ENCODE measurements at regions not wholly inside any gene's neighbourhood (a gene's known extent, or its start where the extent isn't known, plus 50 kb on each side); places are given as distances from the start of the nearest gene placed in this dataset.

GRCh38 chr6:93825950-93826349, 406.6 kb upstream of the EPHA7 start:
- H3K36me3 ChIP-seq, result no peaks in the 10 kb centered on the region
- TF ChIP-seq POLR2A (IDR thresholded peaks at IDR 0.05), result no peak
- TF ChIP-seq, protein P1, sequence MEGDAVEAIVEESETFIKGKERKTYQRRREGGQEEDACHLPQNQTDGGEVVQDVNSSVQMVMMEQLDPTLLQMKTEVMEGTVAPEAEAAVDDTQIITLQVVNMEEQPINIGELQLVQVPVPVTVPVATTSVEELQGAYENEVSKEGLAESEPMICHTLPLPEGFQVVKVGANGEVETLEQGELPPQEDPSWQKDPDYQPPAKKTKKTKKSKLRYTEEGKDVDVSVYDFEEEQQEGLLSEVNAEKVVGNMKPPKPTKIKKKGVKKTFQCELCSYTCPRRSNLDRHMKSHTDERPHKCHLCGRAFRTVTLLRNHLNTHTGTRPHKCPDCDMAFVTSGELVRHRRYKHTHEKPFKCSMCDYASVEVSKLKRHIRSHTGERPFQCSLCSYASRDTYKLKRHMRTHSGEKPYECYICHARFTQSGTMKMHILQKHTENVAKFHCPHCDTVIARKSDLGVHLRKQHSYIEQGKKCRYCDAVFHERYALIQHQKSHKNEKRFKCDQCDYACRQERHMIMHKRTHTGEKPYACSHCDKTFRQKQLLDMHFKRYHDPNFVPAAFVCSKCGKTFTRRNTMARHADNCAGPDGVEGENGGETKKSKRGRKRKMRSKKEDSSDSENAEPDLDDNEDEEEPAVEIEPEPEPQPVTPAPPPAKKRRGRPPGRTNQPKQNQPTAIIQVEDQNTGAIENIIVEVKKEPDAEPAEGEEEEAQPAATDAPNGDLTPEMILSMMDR (IDR thresholded peaks at IDR 0.05 in 8 of 11, conservative IDR thresholded peaks at IDR 0.05 in 3 of 11), result no peak
- TF ChIP-seq POLR2AphosphoS5 (IDR thresholded peaks at IDR 0.05), result no peak
- no peaks in the 10 kb centered on the region for H3K4me1 ChIP-seq
- H3K27ac ChIP-seq, result no peak overlapping the region
- peaks cover 0 to 5% (median 0%) of the 10 kb centered on the region in 8 donors for H3K9me3 ChIP-seq
- no peaks in the 10 kb centered on the region for H3K27me3 ChIP-seq (replicated peaks in 1 of 7)
- H3K4me3 ChIP-seq, result no peak overlapping the region
- DNase-seq, result no peak
- intact Hi-C loops (cut with DNase I; ENCODE audit: low total_unique reads), result no loop called here

DNA sequence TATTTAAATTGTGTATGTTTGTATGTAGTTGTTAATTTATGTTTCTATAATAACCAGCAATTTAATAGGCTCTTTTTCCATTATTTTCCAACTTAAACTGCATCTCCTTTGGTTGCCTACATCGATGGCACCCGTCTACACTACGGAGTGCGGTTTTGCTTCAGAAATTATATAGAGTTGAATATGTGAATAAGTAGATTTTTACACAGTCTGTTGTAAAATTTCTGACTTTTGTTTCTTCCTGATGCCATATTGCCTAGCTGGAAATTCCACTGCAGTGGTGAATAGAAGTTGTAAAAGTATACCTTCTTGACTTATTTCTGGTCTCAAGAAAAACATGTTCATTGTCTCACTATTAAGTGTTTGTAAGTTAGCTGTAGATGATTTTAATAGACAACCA, 404.1 kb upstream of the EPHA7 start:
- Histone ChIP-seq H3K9me3 (peaks cover 0 to 12% (median 0%) of the 10 kb centered on the region in 8 donors), H3K4me1 (no peaks in the 10 kb centered on the region), H3K4me3 (no peak overlapping the region), H3K27ac (no peak overlapping the region), H3K36me3 (no peaks in the 10 kb centered on the region), H3K27me3 (replicated peaks in 1 of 7) (no peaks in the 10 kb centered on the region)
- WGBS, 5 donors, result 91 to 97% (median 96%) methylated on average over 4 of the region's 4 CpGs
- intact Hi-C loops (cut with DNase I; ENCODE audit: low total_unique reads), result no loop called here
- TF ChIP-seq POLR2A (IDR thresholded peaks at IDR 0.05) (no peak), POLR2AphosphoS5 (IDR thresholded peaks at IDR 0.05) (no peak)
- TF ChIP-seq, protein P1 (IDR thresholded peaks at IDR 0.05 in 8 of 11, conservative IDR thresholded peaks at IDR 0.05 in 3 of 11), result no peak
- no peak for DNase-seq

- H3K4me3 ChIP-seq, result no peak overlapping the region
- no peak for DNase-seq
Observed at GRCh38 chr6:93822434-93823265, 403.3 kb upstream of the EPHA7 start.

GRCh38 chr6:93821953-93822352, 402.6 kb upstream of the EPHA7 start:
- no peak for DNase-seq
- TF ChIP-seq POLR2A (IDR thresholded peaks at IDR 0.05) (no peak), POLR2AphosphoS5 (IDR thresholded peaks at IDR 0.05) (no peak)
- TF ChIP-seq, protein P1 (IDR thresholded peaks at IDR 0.05 in 8 of 11, conservative IDR thresholded peaks at IDR 0.05 in 3 of 11), result no peak
- intact Hi-C loops (cut with DNase I; ENCODE audit: low total_unique reads), result no loop called here
- Histone ChIP-seq H3K9me3 (peaks cover 0 to 12% (median 0%) of the 10 kb centered on the region in 8 donors), H3K4me3 (no peak overlapping the region), H3K36me3 (no peaks in the 10 kb centered on the region), H3K27ac (no peak overlapping the region), H3K4me1 (no peaks in the 10 kb centered on the region), H3K27me3 (replicated peaks in 1 of 7) (no peaks in the 10 kb centered on the region)

More at GRCh38 chr6:93822434-93823265, 403.3 kb upstream of the EPHA7 start:
- H3K27ac ChIP-seq, result no peak overlapping the region
- H3K4me1 ChIP-seq, result no peaks in the 10 kb centered on the region
- WGBS, 5 donors, result 87 to 95% (median 93%) methylated on average over 4 of the region's 4 CpGs
- no peak for TF ChIP-seq POLR2AphosphoS5 (IDR thresholded peaks at IDR 0.05)
- TF ChIP-seq, protein P1 (IDR thresholded peaks at IDR 0.05 in 8 of 11, conservative IDR thresholded peaks at IDR 0.05 in 3 of 11), result no peak
- no peak for TF ChIP-seq POLR2A (IDR thresholded peaks at IDR 0.05)
- H3K27me3 ChIP-seq (replicated peaks in 1 of 7), result no peaks in the 10 kb centered on the region
- intact Hi-C loops (cut with DNase I; ENCODE audit: low total_unique reads), result no loop called here
- H3K36me3 ChIP-seq, result no peaks in the 10 kb centered on the region
- H3K9me3 ChIP-seq, result peaks cover 0 to 12% (median 0%) of the 10 kb centered on the region in 8 donors
